ENCODE measurements at regions not wholly inside any gene's neighbourhood (a gene's known extent, or its start where the extent isn't known, plus 50 kb on each side); places are given as distances from the start of the nearest gene placed in this dataset.

DNA sequence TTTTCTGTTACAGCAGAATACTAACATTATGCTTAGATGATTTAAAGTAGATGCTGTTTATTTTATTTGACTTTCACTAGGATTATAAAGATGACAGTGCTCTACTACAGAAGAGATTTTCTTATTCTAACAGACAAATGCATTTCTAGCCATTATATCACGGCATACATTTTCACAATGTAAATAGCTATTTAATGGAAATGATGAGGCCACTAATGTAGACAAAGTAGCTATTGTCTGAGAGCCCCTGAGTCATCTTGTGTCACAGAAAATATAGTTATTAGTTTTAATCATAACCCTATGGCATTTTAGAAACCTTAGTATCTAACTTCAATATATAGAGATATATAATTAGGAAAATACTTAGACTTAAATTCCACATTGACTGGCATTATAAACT is 158.0 kb upstream of the AHR start:
- TF ChIP-seq CTCF (IDR thresholded peaks at IDR 0.05; ENCODE audit: insufficient read depth, low read depth, low read length) (no peak), EZH2 (IDR thresholded peaks at IDR 0.05; ENCODE audit: insufficient read depth, low read length) (no peak)
